HepG2 (cell line): ENCODE measurements at regions not wholly inside any gene's neighbourhood (a gene's known extent, or its start where the extent isn't known, plus 50 kb on each side); places are given as distances from the start of the nearest gene placed in this dataset.
"Not testable (repeated sequence)": the region's sequence is repeated elsewhere in the genome, so short reads cannot be mapped to it uniquely, and the experiment has no call there.

Source experiments
- ATAC-seq: fragments of 200-7000 bp; cut with Tn5 transposase; 3 replicates; pipeline ENCODE4 v1.9.1; 2020; ENCODE audit warnings: mild to moderate bottlenecking, moderate library complexity
- BruUV-seq: library from RNA; stranded (reverse); fragments of 400-500 nt; replicated peaks from 2 replicates; lab custom pipeline; 2021; lab: Mats Ljungman, UMichigan
- CTCF ChIA-PET: fragments of 300-600 bp; formaldehyde crosslinking; extraction: SDS; loops from one replicate; lab custom pipeline; 2021; ENCODE audit warnings: low total read pairs, inconsistent platforms, low intra/inter-chr PET ratio; lab: Yijun Ruan, JAX
- POLR2A ChIA-PET: fragments of 350-600 bp; sonication (Branson Sonifier 250); formaldehyde crosslinking; loops from one replicate; lab custom pipeline; 2020; ENCODE audit warnings: antibody characterized with exemption, inconsistent platforms; lab: Yijun Ruan, JAX
- DNase-seq: peaks from one replicate; pipeline ENCODE4 v3.0.0-alpha.2; 2015; ENCODE audit warnings: low spot score
- FAIRE-seq: peaks from 3 replicates; lab custom pipeline; 2011; peaks lifted over from hg19 to GRCh38; lab: Jason Lieb, UNC
- H2AFZ ChIP-seq: one replicate; pipeline ENCODE4 v1.6.1; 2011; ENCODE audit warnings: low read length, inconsistent platforms
- H3K27ac ChIP-seq: fragments of 300-600 bp; 3 replicates; pipeline ENCODE4 v1.8.0; 2011; ENCODE audit warnings: mixed run types, mild to moderate bottlenecking, mixed read lengths, low read length, inconsistent platforms; ENCODE audit not compliant: insufficient read depth; ENCODE audit errors: extremely low read length
- H3K27me3 ChIP-seq, 2 experiments: fragments of 200-600 bp in 1 of 2; 2 replicates in 1 of 2; 3 replicates in 1 of 2; pipeline versions ENCODE4 v1.6.0 to v1.8.0; 2011; ENCODE audit warnings: low read length in 2 of 2, mild to moderate bottlenecking in 2 of 2, moderate library complexity in 2 of 2, inconsistent platforms in 1 of 2; ENCODE audit not compliant: insufficient read depth in 2 of 2, control insufficient read depth in 1 of 2
- H3K36me3 ChIP-seq, 2 experiments: fragments of 200-600 bp in 1 of 2; replicated peaks in 1 of 2; 2 replicates in 1 of 2; 3 replicates in 1 of 2; pipeline versions ENCODE4 v1.5.1 to v1.8.0; 2011; ENCODE audit warnings: low read length in 2 of 2, inconsistent platforms in 1 of 2; ENCODE audit not compliant: insufficient read depth in 2 of 2, control insufficient read depth in 1 of 2
- H3K4me1 ChIP-seq: 2 replicates; pipeline ENCODE4 v1.5.1; 2012; ENCODE audit warnings: low read length, inconsistent platforms; ENCODE audit not compliant: insufficient read depth
- H3K4me2 ChIP-seq: 2 replicates; pipeline ENCODE4 v1.6.0; 2011; ENCODE audit warnings: low read depth, low read length, inconsistent platforms
- H3K4me3 ChIP-seq, 3 experiments: fragments of 200-600 bp in 1 of 3; sonication (generic), shearing (Covaris generic) in 1 of 3; replicated peaks in 1 of 3; 2 replicates each; pipeline ENCODE4 v1.5.1; 2011 to 2016; ENCODE audit warnings: low read length in 3 of 3, inconsistent platforms in 2 of 3, low read depth in 2 of 3, mild to moderate bottlenecking in 2 of 3, control low read depth in 1 of 3, mixed read lengths in 1 of 3; ENCODE audit not compliant: insufficient read depth in 1 of 3
- H3K79me2 ChIP-seq: one replicate; pipeline ENCODE4 v1.6.1; 2011; ENCODE audit warnings: low read length, inconsistent platforms; ENCODE audit not compliant: insufficient read depth
- H3K9ac ChIP-seq: 2 replicates; pipeline ENCODE4 v1.6.0; 2011; ENCODE audit warnings: mild to moderate bottlenecking, low read depth, low read length, inconsistent platforms; ENCODE audit not compliant: insufficient read depth
- H3K9me3 ChIP-seq: 2 replicates; pipeline ENCODE4 v1.5.1; 2012; ENCODE audit warnings: mild to moderate bottlenecking, low read length
- H4K20me1 ChIP-seq: 2 replicates; pipeline ENCODE4 v1.6.0; 2011; ENCODE audit warnings: inconsistent platforms, mild to moderate bottlenecking, low read length, moderate library complexity; ENCODE audit not compliant: insufficient read depth
- AGO2 ChIP-seq: fragments of 200-400 bp; formaldehyde crosslinking; optimal IDR thresholded peaks from 2 replicates; pipeline ENCODE3; 2017; ENCODE audit warnings: mild to moderate bottlenecking, low read depth, low read length, moderate library complexity
- BRCA1 ChIP-seq: sonication (generic); formaldehyde crosslinking; IDR thresholded peaks from 2 replicates; pipeline ENCODE4 v1.4.0; 2020; ENCODE audit warnings: missing genetic modification reagents
- DRAP1 ChIP-seq: IDR thresholded peaks from 2 replicates; pipeline ENCODE4 v1.6.1; 2016; ENCODE audit warnings: missing genetic modification reagents, missing compliant biosample characterization
- HMG20A ChIP-seq: IDR thresholded peaks from 2 replicates; pipeline ENCODE4 v1.6.1; 2016; ENCODE audit warnings: borderline replicate concordance
- ZNF777 ChIP-seq: sonication (generic); formaldehyde crosslinking; IDR thresholded peaks from 2 replicates; pipeline ENCODE4 v1.4.0; 2020; ENCODE audit warnings: missing genetic modification reagents
- WGBS: methylation state at CpG from one replicate; pipeline ENCODE4 v1.1.6; 2017; ENCODE audit warnings: low lambda C conversion rate; 5-methylcytosine and 5-hydroxymethylcytosine counted together
- in situ Hi-C: cut with HindIII; loops from 2 replicates; pipeline ENCODE4 v1.10.0; 2017; ENCODE audit warnings: low pct_unique_long_range_greater_than_20kb; ENCODE audit not compliant: extremely low pct_ligation_motif_present
- intact Hi-C: fragments of 100-400 bp; cut with micrococcal nuclease; formaldehyde crosslinking; loops from one replicate; pipeline ENCODE4 v1.10.0; 2022; ENCODE audit not compliant: unreplicated experiment

- WGBS, result 2% methylated on average over 4 of the region's 4 CpGs
- CTCF ChIA-PET, result no interaction called here
- intact Hi-C loops, result no loop called here
Measured at GRCh38 chr7:9071160-9071762, 637.9 kb downstream of the NXPH1 start.

GRCh38 chr7:9075774-9076173, 642.4 kb downstream of the NXPH1 start:
- intact Hi-C loops, H3K4me1 ChIP-seq, H3K79me2 ChIP-seq, H3K4me3 ChIP-seq, H3K4me2 ChIP-seq, H3K27ac ChIP-seq, H3K27me3 ChIP-seq, DNase-seq, H3K36me3 ChIP-seq, ATAC-seq, FAIRE-seq, H2AFZ ChIP-seq, BruUV-seq, H3K9ac ChIP-seq, POLR2A ChIA-PET, in situ Hi-C loops, H4K20me1 ChIP-seq, CTCF ChIA-PET: not testable (repeated sequence)
- 4% methylated on average over 1 of the region's 1 CpG for WGBS
- peaks cover 51% of the 10 kb centered on the region for H3K9me3 ChIP-seq

More at GRCh38 chr7:9071160-9071762, 637.9 kb downstream of the NXPH1 start:
- Histone ChIP-seq H3K27ac (no peak overlapping the region), H3K4me1 (no peaks in the 10 kb centered on the region), H3K27me3 (no peaks in the 10 kb centered on the region), H2AFZ (no peak overlapping the region), H3K36me3 (no peaks in the 10 kb centered on the region), H3K4me2 (no peak overlapping the region), H3K79me2 (no peaks in the 10 kb centered on the region), H3K9me3 (peaks cover 42% of the 10 kb centered on the region), H4K20me1 (no peaks in the 10 kb centered on the region), H3K9ac (no peak overlapping the region), H3K4me3 (no peak overlapping the region)
- POLR2A ChIA-PET, result no interaction called here
- in situ Hi-C loops, result no loop called here
- no peak for DNase-seq
- no peak for FAIRE-seq
- ATAC-seq, result no peak
- TF ChIP-seq ZNF777 (CRISPR knock-in tag), result no peak
- no peak for TF ChIP-seq HMG20A (CRISPR knock-in tag)
- TF ChIP-seq BRCA1 (CRISPR knock-in tag), result no peak
- no peak for TF ChIP-seq AGO2
- TF ChIP-seq DRAP1 (CRISPR knock-in tag), result no peak
- BruUV-seq, result no TSS peak
